Suprapubic skin (tissue), 4 donors: ENCODE measurements at regions not wholly inside any gene's neighbourhood (a gene's known extent, or its start where the extent isn't known, plus 50 kb on each side); places are given as distances from the start of the nearest gene placed in this dataset.

Experiments used
- DNase-seq, 2 donors: peaks; one replicate each; pipeline ENCODE4 v3.0.0-alpha.2; 2019; ENCODE audit warnings: low spot score in 2 of 2
- H3K27ac ChIP-seq: fragments of 200-600 bp; sonication (generic); one replicate; pipeline ENCODE4 v1.5.1; 2019
- H3K27me3 ChIP-seq: fragments of 200-600 bp; sonication (generic); one replicate; pipeline ENCODE4 v1.5.1; 2019
- H3K36me3 ChIP-seq: fragments of 200-600 bp; sonication (generic); one replicate; pipeline ENCODE4 v1.5.1; 2019
- H3K4me1 ChIP-seq: fragments of 200-600 bp; sonication (generic); one replicate; pipeline ENCODE4 v1.5.1; 2019
- H3K4me3 ChIP-seq: fragments of 200-600 bp; sonication (generic); one replicate; pipeline ENCODE4 v1.5.1; 2019; ENCODE audit warnings: mild to moderate bottlenecking
- H3K9me3 ChIP-seq: fragments of 200-600 bp; sonication (generic); one replicate; pipeline ENCODE4 v1.5.1; 2019
- EP300 ChIP-seq: sonication (generic); formaldehyde crosslinking; IDR thresholded peaks from one replicate; pipeline ENCODE4 v1.6.1; 2017; ENCODE audit warnings: antibody characterized with exemption
- POLR2A ChIP-seq, 2 donors: fragments of 450-650 bp; IDR thresholded peaks; one replicate each; pipeline ENCODE4 v1.6.1; 2017; ENCODE audit warnings: antibody characterized with exemption in 2 of 2, mild to moderate bottlenecking in 2 of 2, moderate library complexity in 2 of 2
- POLR2AphosphoS5 ChIP-seq, 3 donors: sonication (generic); formaldehyde crosslinking; IDR thresholded peaks; one replicate each; pipeline ENCODE4 v1.6.1; 2017; ENCODE audit warnings: antibody characterized with exemption in 3 of 3
- whole genome bisulfite sequencing: methylation state at CpG from one replicate; pipeline ENCODE4 v1.1.5; 2018; 5-methylcytosine and 5-hydroxymethylcytosine counted together
- TF ChIP-seq, protein P1 (sequence below), 2 donors: fragments of 200-600 bp in 1 of 2; fragments of 450-650 bp in 1 of 2; sonication (generic) in 1 of 2; IDR thresholded peaks; one replicate each; pipeline ENCODE4 v1.5.1; 2016 to 2019; ENCODE audit warnings: antibody characterized with exemption in 2 of 2, mild to moderate bottlenecking in 1 of 2, moderate library complexity in 1 of 2

DNA sequence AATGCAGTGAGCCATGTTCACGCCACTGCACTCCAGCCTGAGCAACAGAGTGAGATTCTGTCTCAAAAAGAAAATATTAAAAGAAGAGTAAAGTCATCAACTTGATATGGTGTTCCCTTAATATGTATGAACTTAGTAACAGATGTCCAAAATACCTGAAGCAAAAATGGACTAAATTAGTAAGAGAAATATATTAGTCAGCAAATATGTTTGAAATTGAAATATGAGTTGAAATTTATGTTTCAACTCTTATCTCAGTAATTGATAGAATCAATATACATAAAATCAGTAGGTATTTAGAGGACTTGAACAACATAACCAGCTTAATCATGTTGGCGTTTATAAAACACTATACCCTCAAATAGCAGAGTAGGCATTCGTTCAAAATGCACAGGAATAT is 668.5 kb downstream of the ISL1 start:
- no peak for DNase-seq
- H3K4me3 ChIP-seq, result no peak overlapping the region
- H3K9me3 ChIP-seq, result no peaks in the 10 kb centered on the region
- H3K36me3 ChIP-seq, result no peaks in the 10 kb centered on the region
- WGBS, result 89% methylated on average over 3 of the region's 3 CpGs
- H3K27ac ChIP-seq, result no peak overlapping the region
- H3K27me3 ChIP-seq, result no peaks in the 10 kb centered on the region
- H3K4me1 ChIP-seq, result no peaks in the 10 kb centered on the region
- TF ChIP-seq, protein P1, sequence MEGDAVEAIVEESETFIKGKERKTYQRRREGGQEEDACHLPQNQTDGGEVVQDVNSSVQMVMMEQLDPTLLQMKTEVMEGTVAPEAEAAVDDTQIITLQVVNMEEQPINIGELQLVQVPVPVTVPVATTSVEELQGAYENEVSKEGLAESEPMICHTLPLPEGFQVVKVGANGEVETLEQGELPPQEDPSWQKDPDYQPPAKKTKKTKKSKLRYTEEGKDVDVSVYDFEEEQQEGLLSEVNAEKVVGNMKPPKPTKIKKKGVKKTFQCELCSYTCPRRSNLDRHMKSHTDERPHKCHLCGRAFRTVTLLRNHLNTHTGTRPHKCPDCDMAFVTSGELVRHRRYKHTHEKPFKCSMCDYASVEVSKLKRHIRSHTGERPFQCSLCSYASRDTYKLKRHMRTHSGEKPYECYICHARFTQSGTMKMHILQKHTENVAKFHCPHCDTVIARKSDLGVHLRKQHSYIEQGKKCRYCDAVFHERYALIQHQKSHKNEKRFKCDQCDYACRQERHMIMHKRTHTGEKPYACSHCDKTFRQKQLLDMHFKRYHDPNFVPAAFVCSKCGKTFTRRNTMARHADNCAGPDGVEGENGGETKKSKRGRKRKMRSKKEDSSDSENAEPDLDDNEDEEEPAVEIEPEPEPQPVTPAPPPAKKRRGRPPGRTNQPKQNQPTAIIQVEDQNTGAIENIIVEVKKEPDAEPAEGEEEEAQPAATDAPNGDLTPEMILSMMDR (IDR thresholded peaks at IDR 0.05), result no peak
- TF ChIP-seq EP300 (no peak), POLR2A (IDR thresholded peaks at IDR 0.05) (no peak), POLR2AphosphoS5 (IDR thresholded peaks at IDR 0.05) (no peak)

DNA sequence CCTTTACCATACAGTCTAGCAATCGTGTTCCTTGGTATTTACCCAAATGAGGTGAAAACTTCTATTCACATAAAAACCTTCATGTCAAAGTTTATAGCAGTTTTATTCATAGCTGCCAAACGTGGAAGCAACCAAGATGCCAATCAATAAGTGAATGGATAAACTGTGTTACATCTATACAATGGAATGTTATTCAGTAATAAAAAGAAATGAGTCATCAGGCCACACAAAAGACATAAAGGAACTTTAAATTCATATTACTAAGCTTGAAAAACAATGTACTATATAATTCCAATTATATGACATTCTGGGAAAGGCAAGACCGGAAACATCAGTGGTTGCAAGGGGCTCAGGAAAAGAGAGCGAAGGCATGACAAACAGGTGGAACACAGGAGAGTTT is 679.9 kb downstream of the ISL1 start:
- TF ChIP-seq POLR2A (IDR thresholded peaks at IDR 0.05), result no peak
- TF ChIP-seq POLR2AphosphoS5 (IDR thresholded peaks at IDR 0.05), result no peak
- no peak for TF ChIP-seq EP300
- TF ChIP-seq, protein P1 (IDR thresholded peaks at IDR 0.05), result no peak
- no peak overlapping the region for H3K4me3 ChIP-seq
- 68% methylated on average over 4 of the region's 4 CpGs for WGBS

DNA sequence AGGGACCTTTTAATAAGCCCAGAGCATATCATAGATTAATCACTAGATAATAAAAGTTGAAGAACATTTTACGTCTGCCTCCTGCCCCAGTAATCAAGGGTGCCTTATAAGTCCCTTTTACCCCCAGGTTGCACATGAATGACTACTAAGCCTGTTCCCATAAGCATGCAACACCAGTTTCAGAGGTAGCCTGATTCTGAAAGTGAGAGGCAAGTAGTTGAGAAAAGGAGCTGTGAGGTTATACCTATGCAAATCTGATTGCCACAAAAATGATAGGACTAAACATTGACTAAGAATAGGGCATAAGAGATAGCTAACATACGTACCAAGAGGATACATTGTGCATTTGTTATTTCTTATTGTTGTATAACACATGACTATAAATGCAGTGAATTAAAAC is 681.9 kb downstream of the ISL1 start:
- Histone ChIP-seq H3K27ac (no peak overlapping the region), H3K36me3 (no peaks in the 10 kb centered on the region), H3K4me3 (no peak overlapping the region), H3K4me1 (no peaks in the 10 kb centered on the region), H3K27me3 (no peaks in the 10 kb centered on the region), H3K9me3 (no peaks in the 10 kb centered on the region)
- TF ChIP-seq EP300, result no peak
- no peak for TF ChIP-seq POLR2AphosphoS5 (IDR thresholded peaks at IDR 0.05)
- no peak for TF ChIP-seq POLR2A (IDR thresholded peaks at IDR 0.05)
- TF ChIP-seq, protein P1 (IDR thresholded peaks at IDR 0.05), result no peak
- DNase-seq, result no peak
- 85% methylated on average over 2 of the region's 2 CpGs for whole genome bisulfite sequencing

More for the DNA sequence above, 679.9 kb downstream of the ISL1 start:
- no peaks in the 10 kb centered on the region for H3K9me3 ChIP-seq
- no peak overlapping the region for H3K27ac ChIP-seq
- no peaks in the 10 kb centered on the region for H3K36me3 ChIP-seq
- H3K4me1 ChIP-seq, result no peaks in the 10 kb centered on the region
- no peak for DNase-seq
- H3K27me3 ChIP-seq, result no peaks in the 10 kb centered on the region

DNA sequence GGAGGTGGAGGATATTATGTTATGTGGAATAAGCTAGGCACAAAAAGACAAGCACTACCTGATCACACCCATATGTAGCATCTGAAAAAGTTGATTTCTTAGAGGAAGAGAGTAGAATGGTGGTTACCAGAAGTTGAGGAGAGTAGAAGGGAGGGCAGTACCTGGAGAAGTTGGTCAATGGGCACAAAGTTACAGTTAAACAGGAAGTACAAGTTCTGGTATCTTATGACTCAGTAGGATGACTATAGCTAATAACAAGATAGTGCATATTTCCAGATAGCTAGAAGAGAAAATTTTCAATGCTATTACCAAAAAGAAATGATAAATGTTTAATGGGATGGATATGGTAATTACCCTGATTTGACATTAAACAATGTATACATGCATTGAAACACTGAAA is 686.7 kb downstream of the ISL1 start:
- Histone ChIP-seq H3K4me3 (no peak overlapping the region), H3K27ac (no peak overlapping the region), H3K4me1 (no peaks in the 10 kb centered on the region), H3K9me3 (no peaks in the 10 kb centered on the region), H3K36me3 (no peaks in the 10 kb centered on the region), H3K27me3 (no peaks in the 10 kb centered on the region)
- TF ChIP-seq, protein P1 (IDR thresholded peaks at IDR 0.05), result no peak
- no peak for TF ChIP-seq POLR2A (IDR thresholded peaks at IDR 0.05)
- TF ChIP-seq POLR2AphosphoS5 (IDR thresholded peaks at IDR 0.05), result no peak
- no peak for TF ChIP-seq EP300
- no peak for DNase-seq

DNA sequence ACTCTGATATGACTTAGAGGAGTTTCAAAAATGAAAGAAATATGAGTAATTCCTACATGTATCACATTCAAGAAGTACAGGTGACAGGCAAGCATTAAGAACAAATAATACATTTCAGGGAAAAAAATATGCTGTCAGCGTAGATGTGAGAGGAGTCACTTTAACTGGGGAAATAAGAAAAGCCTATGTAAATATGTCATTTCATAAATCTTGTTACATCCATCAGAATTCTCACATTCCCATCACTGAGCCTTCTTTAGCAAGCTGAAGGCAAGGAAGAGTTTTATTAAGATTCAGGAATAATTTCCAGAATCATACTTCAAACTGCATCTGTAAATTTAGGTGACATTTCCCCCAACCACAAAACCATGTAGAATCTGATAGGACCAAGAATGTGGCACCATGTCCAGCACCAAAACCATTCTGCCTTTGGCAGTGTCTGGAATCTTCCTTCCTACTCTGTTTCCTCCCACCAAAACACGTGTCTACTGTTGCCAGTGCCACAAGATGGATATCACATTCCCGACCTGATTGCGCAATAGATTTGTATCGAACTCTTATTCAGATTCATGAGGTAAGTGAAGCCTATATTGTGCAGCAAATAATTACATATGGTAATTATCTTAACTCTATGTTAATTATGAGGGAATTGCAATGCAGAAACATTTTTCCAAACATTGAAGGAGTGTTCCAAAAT is 690.9 kb downstream of the ISL1 start:
- Histone ChIP-seq H3K4me1 (no peaks in the 10 kb centered on the region), H3K27ac (no peak overlapping the region), H3K4me3 (no peak overlapping the region), H3K9me3 (no peaks in the 10 kb centered on the region), H3K36me3 (no peaks in the 10 kb centered on the region), H3K27me3 (no peaks in the 10 kb centered on the region)
- DNase-seq, result no peak
- WGBS, result 58% methylated on average over 5 of the region's 5 CpGs
- TF ChIP-seq EP300, result no peak
- TF ChIP-seq, protein P1 (IDR thresholded peaks at IDR 0.05), result no peak
- no peak for TF ChIP-seq POLR2AphosphoS5 (IDR thresholded peaks at IDR 0.05)
- no peak for TF ChIP-seq POLR2A (IDR thresholded peaks at IDR 0.05)
